K562 (cell line): ENCODE measurements at regions not wholly inside any gene's neighbourhood (a gene's known extent, or its start where the extent isn't known, plus 50 kb on each side); places are given as distances from the start of the nearest gene placed in this dataset.

Source experiments
- ATAC-seq: fragments of 200-7000 bp; cut with Tn5 transposase; 3 replicates; pipeline ENCODE4 v1.9.1; 2020; ENCODE audit warnings: moderate library complexity
- BruUV-seq: library from RNA; stranded (reverse); fragments of 400-500 nt; replicated peaks from 2 replicates; lab custom pipeline; 2021; lab: Mats Ljungman, UMichigan
- CTCF ChIA-PET: fragments of 300-600 bp; formaldehyde crosslinking; extraction: SDS; loops from one replicate; lab custom pipeline; 2021; ENCODE audit warnings: low intra/inter-chr PET ratio; lab: Yijun Ruan, JAX
- POLR2A ChIA-PET: fragments of 300-600, 350-650 bp; sonication (Branson Sonifier 250); formaldehyde crosslinking; extraction: SDS; loops from one replicate; lab custom pipeline; 2021; ENCODE audit warnings: antibody characterized with exemption, inconsistent platforms; lab: Yijun Ruan, JAX
- DNase-seq, 4 experiments: peaks; one replicate each; pipeline versions ENCODE4 v3.0.0 to v3.0.0-alpha.2; 2011 to 2018; ENCODE audit warnings: low spot score in 3 of 4, mixed read lengths in 3 of 4; ENCODE audit errors: extremely low read depth in 1 of 4
- FAIRE-seq: peaks from 2 replicates; lab custom pipeline; 2011; peaks lifted over from hg19 to GRCh38; lab: Jason Lieb, UNC
- H2AFZ ChIP-seq: 2 replicates; pipeline ENCODE4 v1.6.0; 2011; ENCODE audit warnings: low read depth, low read length, control low read depth, inconsistent platforms
- H3K27ac ChIP-seq: fragments of 200-600 bp; 3 replicates; pipeline ENCODE4 v1.8.0; 2011; ENCODE audit warnings: low read depth, mild to moderate bottlenecking, control low read depth, inconsistent platforms, low read length, moderate library complexity, mixed read lengths; ENCODE audit errors: extremely low read depth
- H3K27me3 ChIP-seq, 2 experiments: fragments of 300-600 bp in 1 of 2; 2 replicates in 1 of 2; 3 replicates in 1 of 2; pipeline versions ENCODE4 v1.6.0 to v1.8.0; 2011; ENCODE audit warnings: inconsistent platforms in 2 of 2, low read length in 2 of 2, mild to moderate bottlenecking in 1 of 2, mixed read lengths in 1 of 2, moderate library complexity in 1 of 2; ENCODE audit not compliant: control insufficient read depth in 2 of 2, insufficient read depth in 2 of 2
- H3K36me3 ChIP-seq: fragments of 300-600 bp; 3 replicates; pipeline ENCODE4 v1.8.0; 2011; ENCODE audit warnings: mild to moderate bottlenecking, low read length, inconsistent platforms; ENCODE audit not compliant: control insufficient read depth, insufficient read depth
- H3K4me1 ChIP-seq, 2 experiments: fragments of 200-600 bp in 1 of 2; replicated peaks in 1 of 2; 2 replicates in 1 of 2; 3 replicates in 1 of 2; pipeline versions ENCODE4 v1.5.1 to v1.8.0; 2011; ENCODE audit warnings: inconsistent platforms in 2 of 2, low read length in 2 of 2, mild to moderate bottlenecking in 1 of 2, mixed read lengths in 1 of 2, moderate library complexity in 1 of 2; ENCODE audit not compliant: control insufficient read depth in 2 of 2, insufficient read depth in 2 of 2
- H3K4me2 ChIP-seq: 2 replicates; pipeline ENCODE4 v1.6.1; 2011; ENCODE audit warnings: low read length, control low read depth, inconsistent platforms, mixed read lengths; ENCODE audit not compliant: insufficient read depth
- H3K4me3 ChIP-seq: fragments of 200-600 bp; sonication (generic), shearing (Covaris generic); 2 replicates; pipeline ENCODE4 v1.5.1; 2016; ENCODE audit warnings: control low read depth, inconsistent platforms
- H3K79me2 ChIP-seq: fragments of 200-600 bp; 3 replicates; pipeline ENCODE4 v1.8.0; 2011; ENCODE audit warnings: low read length, inconsistent platforms; ENCODE audit not compliant: control insufficient read depth, insufficient read depth
- H3K9ac ChIP-seq, 2 experiments: 2 replicates each; pipeline versions ENCODE4 v1.6.0 to v1.6.1; 2011; ENCODE audit warnings: low read depth in 2 of 2, low read length in 2 of 2, control low read depth in 1 of 2, inconsistent platforms in 1 of 2, mild to moderate bottlenecking in 1 of 2, mixed read lengths in 1 of 2; ENCODE audit not compliant: insufficient read depth in 1 of 2
- H3K9me1 ChIP-seq: one replicate; pipeline ENCODE4 v1.6.0; 2011; ENCODE audit warnings: inconsistent platforms, mild to moderate bottlenecking, low read length, moderate library complexity; ENCODE audit not compliant: control insufficient read depth, insufficient read depth
- H3K9me3 ChIP-seq: replicated peaks from 2 replicates; pipeline ENCODE4 v1.5.1; 2011; ENCODE audit warnings: low read depth, low read length, inconsistent platforms; ENCODE audit not compliant: control insufficient read depth, insufficient read depth
- H4K20me1 ChIP-seq: replicated peaks from 2 replicates; pipeline ENCODE4 v1.6.1; 2011; ENCODE audit warnings: low read length, inconsistent platforms, mixed read lengths; ENCODE audit not compliant: control insufficient read depth, insufficient read depth
- EHMT2 ChIP-seq: fragments of 450-650 bp; IDR thresholded peaks from 2 replicates; pipeline ENCODE4 v1.6.1; 2018; ENCODE audit warnings: antibody characterized with exemption
- KAT2B ChIP-seq: IDR thresholded peaks from one replicate; pipeline ENCODE4 v1.6.1; 2012; ENCODE audit warnings: low read depth, mild to moderate bottlenecking, control low read depth, inconsistent platforms, low read length, moderate library complexity
- POLR3A ChIP-seq: IDR thresholded peaks from 2 replicates; pipeline ENCODE4 v1.6.1; 2011; ENCODE audit warnings: borderline replicate concordance, mild to moderate bottlenecking, moderate library complexity; ENCODE audit not compliant: insufficient read length, insufficient read depth; ENCODE audit errors: extremely low read depth
- XRCC4 ChIP-seq: IDR thresholded peaks from one replicate; pipeline ENCODE4 v1.6.1; 2011; ENCODE audit not compliant: insufficient read depth, insufficient read length; ENCODE audit errors: extremely low read depth
- ZNF263 ChIP-seq: sonication (generic); formaldehyde crosslinking; IDR thresholded peaks from 2 replicates; pipeline ENCODE4 v1.8.0; 2022; ENCODE audit warnings: mild to moderate bottlenecking, missing genetic modification reagents, borderline replicate concordance
- WGBS: fragments of 100-300 bp; shearing (Covaris generic); methylation state at CpG from one replicate; pipeline ENCODE4 v1.1.6; 2016; ENCODE audit warnings: low coverage, mixed read lengths; ENCODE audit not compliant: insufficient coverage; ENCODE audit errors: missing lambda C conversion rate; 5-methylcytosine and 5-hydroxymethylcytosine counted together
- in situ Hi-C: fragments of 300-500 bp; cut with MboI; formaldehyde crosslinking; loops from 4 replicates; pipeline ENCODE4 v1.15.0; 2018; ENCODE audit warnings: inconsistent platforms, mixed read lengths
- intact Hi-C: fragments of 100-400 bp; cut with micrococcal nuclease; formaldehyde crosslinking; loops from 2 replicates; pipeline ENCODE4 v1.14.2; 2022
- TF ChIP-seq, protein P1 (sequence below): fragments of 450-650 bp; IDR thresholded peaks from 2 replicates; pipeline ENCODE4 v1.6.1; 2014; ENCODE audit warnings: low read depth, mild to moderate bottlenecking, moderate library complexity, borderline replicate concordance

DNA sequence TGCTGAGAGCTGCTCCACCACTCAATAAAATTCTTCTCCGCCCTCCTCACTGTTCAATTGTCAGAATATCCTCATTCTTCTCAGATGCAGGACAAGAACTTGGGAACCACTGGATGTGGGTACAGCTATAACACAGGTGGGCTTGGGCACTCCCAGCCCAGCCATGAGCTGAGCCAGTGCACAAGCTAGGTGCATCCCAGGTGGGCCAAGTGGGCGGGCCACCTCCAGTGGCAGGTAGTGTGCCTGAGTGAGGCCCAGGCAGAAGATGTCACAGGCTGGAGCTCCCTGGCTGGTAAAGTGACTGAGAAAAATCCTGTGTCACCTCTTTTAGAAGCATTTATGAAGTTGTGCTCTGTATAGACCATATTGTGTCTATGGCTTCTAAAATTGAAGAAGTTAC, 501.6 kb upstream of the TYRP1 start:
- H3K36me3 ChIP-seq, result no peaks in the 10 kb centered on the region
- CTCF ChIA-PET, result no interaction called here
- no peak overlapping the region for H3K9ac ChIP-seq
- DNase-seq (no peak), FAIRE-seq (no peak), ATAC-seq (no peak)
- no peaks in the 10 kb centered on the region for H4K20me1 ChIP-seq
- TF ChIP-seq XRCC4 (no peak), EHMT2 (no peak), KAT2B (no peak), ZNF263 (CRISPR knock-in tag) (no peak), POLR3A (no peak)
- TF ChIP-seq, protein P1, sequence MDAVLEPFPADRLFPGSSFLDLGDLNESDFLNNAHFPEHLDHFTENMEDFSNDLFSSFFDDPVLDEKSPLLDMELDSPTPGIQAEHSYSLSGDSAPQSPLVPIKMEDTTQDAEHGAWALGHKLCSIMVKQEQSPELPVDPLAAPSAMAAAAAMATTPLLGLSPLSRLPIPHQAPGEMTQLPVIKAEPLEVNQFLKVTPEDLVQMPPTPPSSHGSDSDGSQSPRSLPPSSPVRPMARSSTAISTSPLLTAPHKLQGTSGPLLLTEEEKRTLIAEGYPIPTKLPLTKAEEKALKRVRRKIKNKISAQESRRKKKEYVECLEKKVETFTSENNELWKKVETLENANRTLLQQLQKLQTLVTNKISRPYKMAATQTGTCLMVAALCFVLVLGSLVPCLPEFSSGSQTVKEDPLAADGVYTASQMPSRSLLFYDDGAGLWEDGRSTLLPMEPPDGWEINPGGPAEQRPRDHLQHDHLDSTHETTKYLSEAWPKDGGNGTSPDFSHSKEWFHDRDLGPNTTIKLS, result no peak
- intact Hi-C loops, result no loop called here
- no peaks in the 10 kb centered on the region for H3K4me1 ChIP-seq
- no peak overlapping the region for H3K4me3 ChIP-seq
- POLR2A ChIA-PET, result no interaction called here
- H3K27me3 ChIP-seq, result no peaks in the 10 kb centered on the region
- BruUV-seq, result no TSS peak
- 0% methylated on average over 2 of the region's 2 CpGs for WGBS
- no peak overlapping the region for H2AFZ ChIP-seq
- H3K27ac ChIP-seq, result no peak overlapping the region
- in situ Hi-C loops, result no loop called here
- no peaks in the 10 kb centered on the region for H3K9me1 ChIP-seq
- no peaks in the 10 kb centered on the region for H3K9me3 ChIP-seq
- no peak overlapping the region for H3K4me2 ChIP-seq
- H3K79me2 ChIP-seq, result no peaks in the 10 kb centered on the region
